Keratinocyte (primary cell): ENCODE measurements at regions not wholly inside any gene's neighbourhood (a gene's known extent, or its start where the extent isn't known, plus 50 kb on each side); places are given as distances from the start of the nearest gene placed in this dataset.

Experiments used
- DNase-seq: peaks from one replicate; pipeline ENCODE4 v3.0.0-alpha.2; 2011; ENCODE audit warnings: low read depth, missing footprints, low spot score
- FAIRE-seq: peaks from 2 replicates; lab custom pipeline; 2011; peaks lifted over from hg19 to GRCh38; lab: Jason Lieb, UNC
- H2AFZ ChIP-seq: 2 replicates; pipeline ENCODE4 v1.6.0; 2012; ENCODE audit warnings: low read length, control low read depth, inconsistent platforms; ENCODE audit not compliant: control insufficient read depth
- H3K27ac ChIP-seq: 2 replicates; pipeline ENCODE4 v1.5.1; 2011; ENCODE audit warnings: low read length; ENCODE audit not compliant: control insufficient read depth, insufficient read depth
- H3K27me3 ChIP-seq: 3 replicates; pipeline ENCODE4 v1.6.0; 2011; ENCODE audit warnings: low read length; ENCODE audit not compliant: control insufficient read depth, insufficient read depth; ENCODE audit errors: extremely low read depth
- H3K36me3 ChIP-seq, 2 experiments: 2 replicates in 1 of 2; 3 replicates in 1 of 2; pipeline ENCODE4 v1.5.1; 2011; ENCODE audit warnings: low read length in 2 of 2, mild to moderate bottlenecking in 1 of 2; ENCODE audit not compliant: control insufficient read depth in 2 of 2, insufficient read depth in 2 of 2; ENCODE audit errors: extremely low read depth in 1 of 2
- H3K4me1 ChIP-seq: 3 replicates; pipeline ENCODE4 v1.5.1; 2011; ENCODE audit warnings: low read length; ENCODE audit not compliant: control insufficient read depth, insufficient read depth; ENCODE audit errors: extremely low read depth
- H3K4me2 ChIP-seq: 3 replicates; pipeline ENCODE4 v1.6.0; 2011; ENCODE audit warnings: low read depth, low read length; ENCODE audit not compliant: control insufficient read depth, insufficient read depth; ENCODE audit errors: extremely low read depth
- H3K4me3 ChIP-seq, 3 experiments: fragments of 200-600 bp in 1 of 3; sonication (generic) in 1 of 3; 2 replicates in 2 of 3; 3 replicates in 1 of 3; pipeline ENCODE4 v1.5.1; 2011 to 2016; ENCODE audit warnings: low read length in 3 of 3, mild to moderate bottlenecking in 3 of 3, control low read depth in 2 of 3, inconsistent platforms in 1 of 3, low read depth in 1 of 3, mixed read lengths in 1 of 3, mixed run types in 1 of 3, moderate library complexity in 1 of 3; ENCODE audit not compliant: control insufficient read depth in 2 of 3, insufficient read depth in 2 of 3; ENCODE audit errors: extremely low read depth in 1 of 3
- H3K79me2 ChIP-seq: 2 replicates; pipeline ENCODE4 v1.6.0; 2012; ENCODE audit warnings: low read length; ENCODE audit not compliant: control insufficient read depth, insufficient read depth
- H3K9ac ChIP-seq: 3 replicates; pipeline ENCODE4 v1.6.0; 2011; ENCODE audit warnings: low read length; ENCODE audit not compliant: control insufficient read depth, insufficient read depth; ENCODE audit errors: extremely low read depth
- H3K9me1 ChIP-seq: 3 replicates; pipeline ENCODE4 v1.6.0; 2011; ENCODE audit warnings: low read length; ENCODE audit not compliant: control insufficient read depth, insufficient read depth; ENCODE audit errors: extremely low read depth
- H3K9me3 ChIP-seq: 2 replicates; pipeline ENCODE4 v1.5.1; 2012; ENCODE audit warnings: low read depth, low read length; ENCODE audit not compliant: control insufficient read depth
- H4K20me1 ChIP-seq: 3 replicates; pipeline ENCODE4 v1.6.0; 2011; ENCODE audit warnings: low read length; ENCODE audit not compliant: control insufficient read depth, insufficient read depth; ENCODE audit errors: extremely low read depth
- CTCF ChIP-seq, 3 experiments: IDR thresholded peaks in 1 of 3; conservative IDR thresholded peaks in 1 of 3; optimal IDR thresholded peaks in 1 of 3; 2 replicates in 2 of 3; 3 replicates in 1 of 3; pipeline versions ENCODE3 to v1.5.1; 2011; ENCODE audit warnings: low read length in 3 of 3, mild to moderate bottlenecking in 3 of 3, moderate library complexity in 2 of 3, control low read depth in 1 of 3, inconsistent platforms in 1 of 3; ENCODE audit not compliant: insufficient read depth in 2 of 3; ENCODE audit errors: extremely low read depth in 1 of 3
- EZH2 ChIP-seq: IDR thresholded peaks from one replicate; pipeline ENCODE4 v1.6.1; 2012; ENCODE audit warnings: inconsistent platforms, mild to moderate bottlenecking, low read length, moderate library complexity
- dilution Hi-C: fragments of 300-500 bp; cut with MboI; formaldehyde crosslinking; loops from one replicate; pipeline ENCODE4 v1.7.0; 2020; ENCODE audit warnings: low sequenced_read_pairs; ENCODE audit not compliant: extremely low pct_ligation_motif_present

- TF ChIP-seq EZH2 = no peak
- no peak for TF ChIP-seq CTCF (optimal IDR thresholded peaks at IDR 0.05 in 1 of 3, IDR thresholded peaks at IDR 0.05 in 1 of 3, conservative IDR thresholded peaks at IDR 0.05 in 1 of 3; ENCODE audit: extremely low read depth in 1 of 3, insufficient read depth in 2 of 3, low read length in 3 of 3)
- Histone ChIP-seq H3K9me3 (no peaks in the 10 kb centered on the region), H4K20me1 (no peaks in the 10 kb centered on the region), H3K36me3 (no peaks in the 10 kb centered on the region), H3K27me3 (no peaks in the 10 kb centered on the region), H2AFZ (no peak overlapping the region), H3K9me1 (no peaks in the 10 kb centered on the region), H3K79me2 (no peaks in the 10 kb centered on the region), H3K4me3 (no peak overlapping the region), H3K27ac (no peak overlapping the region), H3K4me2 (no peak overlapping the region), H3K4me1 (no peaks in the 10 kb centered on the region), H3K9ac (no peak overlapping the region)
- dilution Hi-C loops = no loop called here
- no peak for FAIRE-seq
- DNase-seq = no peak
Observed at GRCh38 chr6:54013966-54014365, 97.3 kb upstream of the MLIP start.

- no peak overlapping the region for H3K4me3 ChIP-seq
- no peaks in the 10 kb centered on the region for H4K20me1 ChIP-seq
- no peaks in the 10 kb centered on the region for H3K36me3 ChIP-seq
- no peak overlapping the region for H3K27ac ChIP-seq
- no peak overlapping the region for H3K4me2 ChIP-seq
- no peak for TF ChIP-seq CTCF (optimal IDR thresholded peaks at IDR 0.05 in 1 of 3, IDR thresholded peaks at IDR 0.05 in 1 of 3, conservative IDR thresholded peaks at IDR 0.05 in 1 of 3; ENCODE audit: extremely low read depth in 1 of 3, insufficient read depth in 2 of 3, low read length in 3 of 3)
- TF ChIP-seq EZH2 = no peak
- H3K27me3 ChIP-seq = no peaks in the 10 kb centered on the region
- no peaks in the 10 kb centered on the region for H3K4me1 ChIP-seq
- no peaks in the 10 kb centered on the region for H3K9me1 ChIP-seq
- FAIRE-seq (no peak), DNase-seq (no peak)
- no peak overlapping the region for H2AFZ ChIP-seq
- no peak overlapping the region for H3K9ac ChIP-seq
- dilution Hi-C loops = no loop called here
- H3K79me2 ChIP-seq = no peaks in the 10 kb centered on the region
- H3K9me3 ChIP-seq = no peaks in the 10 kb centered on the region
Observed at GRCh38 chr6:54014440-54014839, 96.8 kb upstream of the MLIP start.
